GM12892 (cell line): ENCODE measurements at regions not wholly inside any gene's neighbourhood (a gene's known extent, or its start where the extent isn't known, plus 50 kb on each side); places are given as distances from the start of the nearest gene placed in this dataset.

Experiments used
- POLR2A ChIP-seq: IDR thresholded peaks from 2 replicates; pipeline ENCODE4 v1.6.1; 2011; ENCODE audit warnings: low read depth, low read length, control low read depth
- POLR2AphosphoS5 ChIP-seq: IDR thresholded peaks from 2 replicates; pipeline ENCODE4 v1.6.1; 2011; ENCODE audit warnings: low read depth, low read length, control low read depth

GRCh38 chr5:29061381-29061780, 2023.0 kb upstream of the CDH9 start:
- TF ChIP-seq POLR2AphosphoS5 (no peak), POLR2A (no peak)
